BLaER1 (cell line): ENCODE measurements at regions not wholly inside any gene's neighbourhood (a gene's known extent, or its start where the extent isn't known, plus 50 kb on each side); places are given as distances from the start of the nearest gene placed in this dataset.

Experiments used
- H3K27ac ChIP-seq: shearing (Covaris generic); formaldehyde crosslinking; 2 replicates; pipeline ENCODE4 v1.8.1; 2022
- H3K27me3 ChIP-seq: shearing (Covaris generic); formaldehyde crosslinking; 2 replicates; pipeline ENCODE4 v1.8.1; 2022
- H3K36me3 ChIP-seq: shearing (Covaris generic); formaldehyde crosslinking; 2 replicates; pipeline ENCODE4 v1.8.1; 2022
- H3K4me1 ChIP-seq: shearing (Covaris generic); formaldehyde crosslinking; 2 replicates; pipeline ENCODE4 v1.8.1; 2022
- H3K4me2 ChIP-seq: shearing (Covaris generic); formaldehyde crosslinking; 2 replicates; pipeline ENCODE4 v1.8.1; 2022
- H3K4me3 ChIP-seq: shearing (Covaris generic); formaldehyde crosslinking; 2 replicates; pipeline ENCODE4 v1.8.1; 2022
- H3K9ac ChIP-seq: shearing (Covaris generic); formaldehyde crosslinking; 2 replicates; pipeline ENCODE4 v1.8.1; 2022
- H3K9me3 ChIP-seq: shearing (Covaris generic); formaldehyde crosslinking; 2 replicates; pipeline ENCODE4 v1.8.1; 2022
- H4K20me1 ChIP-seq: shearing (Covaris generic); formaldehyde crosslinking; 2 replicates; pipeline ENCODE4 v1.8.1; 2022
- Cebpa-rat ChIP-seq: shearing (Covaris generic); IDR thresholded peaks from 2 replicates; pipeline ENCODE4 v1.8.1; 2022

DNA sequence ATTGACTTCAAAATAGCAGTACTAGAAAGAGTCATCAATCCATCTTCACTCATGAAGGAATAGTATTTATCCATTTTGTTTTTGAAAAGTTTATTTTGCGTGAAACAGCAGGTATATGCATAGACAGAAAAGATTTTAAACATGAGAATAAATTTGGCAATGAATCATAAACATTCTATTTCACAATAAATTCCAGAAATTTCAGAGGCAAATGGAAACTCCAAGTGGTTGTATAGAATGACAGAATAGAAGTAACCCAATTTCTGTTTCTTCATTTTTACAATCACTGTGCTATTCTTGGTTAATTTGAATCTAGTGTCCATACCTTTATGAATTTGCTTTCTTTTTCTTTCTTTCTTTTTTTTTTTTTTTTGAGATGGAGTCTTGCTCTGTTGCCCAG lies 173.0 kb upstream of the ECI2 start:
- TF ChIP-seq Cebpa-rat = no peak
- H3K9ac ChIP-seq = no peak overlapping the region
- no peak overlapping the region for H3K27ac ChIP-seq
- H3K4me1 ChIP-seq = no peaks in the 10 kb centered on the region
- no peak overlapping the region for H3K4me2 ChIP-seq
- H3K27me3 ChIP-seq = no peaks in the 10 kb centered on the region
- no peaks in the 10 kb centered on the region for H4K20me1 ChIP-seq
- H3K36me3 ChIP-seq = no peaks in the 10 kb centered on the region
- H3K4me3 ChIP-seq = no peak overlapping the region
- H3K9me3 ChIP-seq = peaks cover 22% of the 10 kb centered on the region

- H4K20me1 ChIP-seq = no peaks in the 10 kb centered on the region
- H3K4me1 ChIP-seq = no peaks in the 10 kb centered on the region
- no peak overlapping the region for H3K27ac ChIP-seq
- H3K27me3 ChIP-seq = no peaks in the 10 kb centered on the region
- TF ChIP-seq Cebpa-rat = no peak
- H3K9me3 ChIP-seq = no peaks in the 10 kb centered on the region
- no peaks in the 10 kb centered on the region for H3K36me3 ChIP-seq
- no peak overlapping the region for H3K9ac ChIP-seq
- H3K4me3 ChIP-seq = no peak overlapping the region
- H3K4me2 ChIP-seq = no peak overlapping the region
Observed at GRCh38 chr6:4304927-4305455, 169.6 kb upstream of the ECI2 start.

DNA sequence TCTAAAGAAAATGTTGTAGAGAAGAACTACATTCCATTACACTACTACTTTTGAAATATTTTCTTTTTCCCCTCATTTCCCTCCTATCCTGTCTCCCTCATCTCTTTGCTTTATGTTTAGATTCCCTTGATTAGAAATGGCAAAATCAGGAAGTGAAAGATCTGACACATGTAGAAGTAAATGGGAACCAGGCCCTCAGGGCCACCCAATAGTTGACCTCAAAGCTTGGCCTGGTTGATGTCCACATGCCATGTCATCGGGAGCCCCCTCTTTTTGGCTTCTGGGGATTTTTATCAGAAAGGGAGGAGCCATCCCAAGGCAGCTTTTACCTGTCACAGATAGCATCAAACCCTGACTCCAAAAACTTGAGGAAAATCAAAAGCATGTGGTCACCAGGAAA lies 168.3 kb upstream of the ECI2 start:
- TF ChIP-seq Cebpa-rat = no peak
- Histone ChIP-seq H3K9ac (no peak overlapping the region), H3K4me3 (no peak overlapping the region), H3K4me1 (no peaks in the 10 kb centered on the region), H4K20me1 (no peaks in the 10 kb centered on the region), H3K9me3 (no peaks in the 10 kb centered on the region), H3K27me3 (no peaks in the 10 kb centered on the region), H3K27ac (no peak overlapping the region), H3K4me2 (no peak overlapping the region), H3K36me3 (no peaks in the 10 kb centered on the region)

GRCh38 chr6:4302524-4302923 lies 167.1 kb upstream of the ECI2 start:
- no peak overlapping the region for H3K27ac ChIP-seq
- H3K4me3 ChIP-seq = no peak overlapping the region
- no peaks in the 10 kb centered on the region for H4K20me1 ChIP-seq
- TF ChIP-seq Cebpa-rat = no peak
- no peaks in the 10 kb centered on the region for H3K4me1 ChIP-seq
- no peak overlapping the region for H3K9ac ChIP-seq
- H3K9me3 ChIP-seq = peaks cover 11% of the 10 kb centered on the region
- no peak overlapping the region for H3K4me2 ChIP-seq
- H3K36me3 ChIP-seq = no peaks in the 10 kb centered on the region
- no peaks in the 10 kb centered on the region for H3K27me3 ChIP-seq

GRCh38 chr6:4301871-4302270 lies 166.5 kb upstream of the ECI2 start:
- Histone ChIP-seq H3K27me3 (no peaks in the 10 kb centered on the region), H3K9me3 (peaks cover 14% of the 10 kb centered on the region), H3K4me2 (no peak overlapping the region), H4K20me1 (no peaks in the 10 kb centered on the region), H3K36me3 (no peaks in the 10 kb centered on the region), H3K9ac (no peak overlapping the region), H3K27ac (no peak overlapping the region), H3K4me1 (no peaks in the 10 kb centered on the region), H3K4me3 (no peak overlapping the region)
- no peak for TF ChIP-seq Cebpa-rat

- no peak for TF ChIP-seq Cebpa-rat
- H3K27me3 ChIP-seq = no peaks in the 10 kb centered on the region
- no peak overlapping the region for H3K4me2 ChIP-seq
Observed at GRCh38 chr6:4300917-4301316, 165.5 kb upstream of the ECI2 start.

DNA sequence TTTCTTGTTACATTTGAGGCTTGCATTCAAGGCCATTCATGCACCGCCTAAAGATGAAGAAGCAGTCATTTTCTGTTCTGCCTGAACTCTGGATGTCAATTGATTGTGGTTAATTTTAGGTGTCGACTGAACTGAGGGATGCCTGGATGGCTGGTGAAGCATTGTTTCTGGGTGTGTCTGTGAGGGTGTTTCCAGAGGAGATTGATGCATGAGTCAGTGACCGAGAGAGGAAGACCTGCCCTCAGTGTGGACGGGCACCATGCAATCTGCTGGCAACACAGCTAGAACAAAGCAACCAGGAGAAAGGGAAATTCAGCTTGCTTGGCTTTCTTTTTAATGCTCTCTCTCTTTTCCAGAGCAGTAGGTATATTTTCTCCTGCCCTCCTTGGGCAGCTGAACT lies 164.1 kb upstream of the ECI2 start:
- H3K4me1 ChIP-seq = no peaks in the 10 kb centered on the region

More at GRCh38 chr6:4300917-4301316, 165.5 kb upstream of the ECI2 start:
- Histone ChIP-seq H3K36me3 (no peaks in the 10 kb centered on the region), H3K9me3 (peaks cover 14% of the 10 kb centered on the region), H3K4me1 (no peaks in the 10 kb centered on the region), H3K4me3 (no peak overlapping the region), H3K9ac (no peak overlapping the region), H4K20me1 (no peaks in the 10 kb centered on the region), H3K27ac (no peak overlapping the region)

GRCh38 chr6:4297348-4297747 lies 162.0 kb upstream of the ECI2 start:
- H3K4me2 ChIP-seq = no peak overlapping the region
- no peaks in the 10 kb centered on the region for H3K36me3 ChIP-seq
- peaks cover 14% of the 10 kb centered on the region for H3K9me3 ChIP-seq
- H3K4me1 ChIP-seq = no peaks in the 10 kb centered on the region
- no peak for TF ChIP-seq Cebpa-rat
- H3K9ac ChIP-seq = no peak overlapping the region
- H4K20me1 ChIP-seq = no peaks in the 10 kb centered on the region
- no peak overlapping the region for H3K27ac ChIP-seq
- H3K4me3 ChIP-seq = no peak overlapping the region
- no peaks in the 10 kb centered on the region for H3K27me3 ChIP-seq

More for the DNA sequence above, 164.1 kb upstream of the ECI2 start:
- no peak for TF ChIP-seq Cebpa-rat
- Histone ChIP-seq H3K9ac (no peak overlapping the region), H3K4me2 (no peak overlapping the region), H3K36me3 (no peaks in the 10 kb centered on the region), H3K27me3 (no peaks in the 10 kb centered on the region), H3K9me3 (peaks cover 14% of the 10 kb centered on the region), H4K20me1 (no peaks in the 10 kb centered on the region), H3K27ac (no peak overlapping the region), H3K4me3 (no peak overlapping the region)

DNA sequence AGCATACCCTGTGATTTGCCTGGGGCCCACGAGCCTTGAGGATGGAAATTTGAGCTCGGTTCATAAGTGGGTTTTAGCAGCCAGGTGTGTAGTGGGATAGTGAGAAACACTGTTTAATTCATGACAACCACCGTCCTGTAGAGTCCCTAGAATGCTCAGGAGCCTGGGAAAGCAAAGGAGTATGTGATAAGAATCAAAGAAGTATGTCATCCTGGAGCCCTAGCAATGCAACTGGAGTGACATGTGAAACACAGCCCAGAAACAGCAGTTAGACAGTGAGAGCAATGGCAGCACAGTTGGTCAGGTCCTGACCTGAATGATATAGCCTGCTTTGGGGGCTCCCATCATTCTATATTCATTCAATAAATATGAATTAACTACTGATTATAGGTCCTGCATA lies 161.2 kb upstream of the ECI2 start:
- no peaks in the 10 kb centered on the region for H3K4me1 ChIP-seq
- H3K27ac ChIP-seq = no peak overlapping the region
- H3K9ac ChIP-seq = no peak overlapping the region
- no peaks in the 10 kb centered on the region for H3K36me3 ChIP-seq
- no peaks in the 10 kb centered on the region for H3K27me3 ChIP-seq
- H4K20me1 ChIP-seq = no peaks in the 10 kb centered on the region
- no peak overlapping the region for H3K4me2 ChIP-seq
- peaks cover 14% of the 10 kb centered on the region for H3K9me3 ChIP-seq
- TF ChIP-seq Cebpa-rat = no peak
- H3K4me3 ChIP-seq = no peak overlapping the region

DNA sequence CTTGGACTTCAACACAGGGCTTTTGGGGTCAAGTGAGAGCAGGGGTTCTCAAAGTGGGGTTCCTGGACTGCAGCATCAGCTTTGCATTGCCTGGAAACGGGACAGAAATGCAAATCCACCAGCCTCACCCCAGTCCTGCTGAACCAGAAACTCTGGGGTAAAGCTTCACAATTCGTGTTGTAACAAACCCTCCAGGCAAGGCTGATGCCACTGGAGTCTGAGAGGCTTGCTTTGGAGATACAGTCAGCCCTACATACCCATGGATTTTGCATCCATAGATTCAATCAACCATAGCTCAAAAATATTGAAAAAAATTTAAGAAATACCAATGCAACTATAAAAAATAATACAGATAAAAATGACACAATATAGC lies 160.4 kb upstream of the ECI2 start:
- Histone ChIP-seq H3K9ac (no peak overlapping the region), H3K4me3 (no peak overlapping the region), H3K27me3 (no peaks in the 10 kb centered on the region), H3K4me1 (no peaks in the 10 kb centered on the region), H3K4me2 (no peak overlapping the region), H3K9me3 (peaks cover 14% of the 10 kb centered on the region), H3K27ac (no peak overlapping the region), H4K20me1 (no peaks in the 10 kb centered on the region), H3K36me3 (no peaks in the 10 kb centered on the region)
- TF ChIP-seq Cebpa-rat = no peak
